GM19023 (cell line): ENCODE measurements at regions not wholly inside any gene's neighbourhood (a gene's known extent, or its start where the extent isn't known, plus 50 kb on each side); places are given as distances from the start of the nearest gene placed in this dataset.
"Not testable (repeated sequence)": the region's sequence is repeated elsewhere in the genome, so short reads cannot be mapped to it uniquely, and the experiment has no call there.

Experiments used
- ATAC-seq: cut with Tn5 transposase; IDR thresholded peaks from one replicate; pipeline ENCODE4 v1.9.1; 2021; ENCODE audit warnings: mild to moderate bottlenecking, moderate library complexity; ENCODE audit not compliant: unreplicated experiment

GRCh38 chr7:68839014-68839413 is 759.3 kb upstream of the AUTS2 start:
- ATAC-seq, result no peak

- ATAC-seq, result no peak
Measured at GRCh38 chr7:68840991-68841390, 757.3 kb upstream of the AUTS2 start.

DNA sequence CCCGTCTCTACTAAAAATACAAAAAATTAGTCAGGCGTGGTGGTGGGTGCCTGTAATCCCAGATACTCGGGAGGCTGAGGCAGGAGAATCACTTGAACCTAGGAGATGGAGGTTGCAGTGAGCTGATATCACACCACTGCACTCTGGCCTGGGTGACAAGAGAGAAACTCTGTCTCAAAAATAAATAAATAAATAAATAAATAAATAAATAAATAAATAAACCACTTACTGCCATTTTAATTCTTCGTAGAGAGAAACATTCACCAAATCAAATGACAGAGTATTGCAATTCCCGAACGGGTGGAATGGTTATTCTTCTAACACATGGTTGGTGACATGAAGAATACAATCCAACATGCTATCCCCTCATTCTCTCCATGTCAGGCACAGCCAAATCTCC is 754.3 kb upstream of the AUTS2 start:
- ATAC-seq, result not testable (repeated sequence)

DNA sequence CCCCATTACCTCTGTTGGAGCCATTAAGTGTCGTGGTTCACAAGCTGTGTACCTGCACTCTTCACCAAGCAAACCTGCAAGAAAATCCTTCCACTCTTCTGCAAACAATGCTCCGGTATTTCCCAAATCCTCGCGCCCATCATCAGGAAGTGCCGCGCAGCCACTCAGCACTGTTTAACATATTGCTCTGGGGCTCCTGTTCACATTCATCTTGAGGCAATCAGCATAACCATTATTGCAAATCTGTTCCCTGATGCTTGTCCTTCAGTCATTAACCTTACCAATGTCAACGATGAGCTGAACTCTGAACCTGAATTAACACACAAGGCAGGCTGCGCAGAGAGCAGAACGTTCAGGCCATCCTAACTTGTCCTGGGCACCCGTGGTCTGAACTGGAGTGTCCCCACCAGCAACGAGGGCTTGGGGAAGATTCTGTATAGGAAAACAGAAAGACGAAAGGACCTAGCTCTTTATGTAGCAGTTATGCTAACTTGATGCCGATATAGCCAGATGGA is 751.4 kb upstream of the AUTS2 start:
- no peak for ATAC-seq

- no peak for ATAC-seq
Measured at GRCh38 chr7:68853254-68853653, 745.0 kb upstream of the AUTS2 start.

DNA sequence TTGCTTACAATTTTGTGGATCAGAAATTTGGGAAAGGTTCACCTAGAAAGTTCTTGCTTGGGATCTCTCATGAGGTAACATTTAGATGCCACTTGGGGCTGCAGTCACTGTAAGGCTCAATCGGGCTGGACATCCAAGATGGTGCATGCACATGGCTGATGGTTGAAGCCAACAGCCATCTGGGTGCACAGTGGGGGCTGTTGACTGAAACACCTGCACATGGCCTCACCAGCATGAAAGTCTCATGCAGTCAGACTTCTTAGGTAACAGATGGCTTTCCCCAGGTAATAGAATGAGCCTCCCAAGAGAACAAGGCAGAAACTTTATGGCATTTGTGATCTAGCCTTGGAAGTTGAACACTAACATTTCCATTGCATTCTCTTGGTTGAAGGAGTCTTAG is 740.7 kb upstream of the AUTS2 start:
- no peak for ATAC-seq

- ATAC-seq, result no peak
Measured at GRCh38 chr7:68858497-68858896, 739.8 kb upstream of the AUTS2 start.

DNA sequence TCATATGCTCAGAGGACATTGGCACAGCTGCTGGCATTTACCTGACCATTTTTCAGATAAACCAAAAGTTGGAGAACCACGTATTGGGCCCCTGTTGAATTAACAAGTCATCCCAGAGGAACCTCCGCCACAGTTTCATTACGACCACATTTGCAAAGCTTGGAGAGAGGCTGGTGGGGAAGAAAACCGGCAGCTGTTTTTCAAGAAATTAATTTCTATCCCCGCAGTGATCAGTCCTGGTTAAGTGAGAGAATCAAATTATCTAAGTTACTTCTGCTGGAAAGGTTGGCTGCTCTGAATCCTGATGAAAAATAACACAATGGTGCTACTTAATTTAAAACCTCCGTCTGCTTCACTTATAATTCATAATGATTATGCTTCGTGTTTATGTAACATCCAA is 737.1 kb upstream of the AUTS2 start:
- no peak for ATAC-seq

DNA sequence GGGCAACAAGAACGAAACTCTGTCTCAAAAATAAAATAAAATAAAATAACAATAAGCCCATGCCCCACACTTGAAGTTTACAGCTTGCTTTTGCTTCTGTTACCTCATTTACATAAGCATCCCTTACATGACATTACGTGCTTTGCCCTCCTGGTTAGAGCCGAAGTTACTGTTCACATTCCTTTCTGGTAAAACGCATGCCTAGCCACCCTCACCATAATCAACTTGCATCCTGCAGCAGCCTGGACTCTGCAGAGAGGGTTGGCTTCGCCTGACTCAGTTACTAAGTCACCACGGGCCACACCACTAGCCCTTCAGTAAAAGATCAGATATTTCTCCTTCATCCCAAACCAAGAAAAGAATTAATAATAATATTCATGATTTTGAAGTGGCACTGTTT is 736.0 kb upstream of the AUTS2 start:
- ATAC-seq, result no peak

DNA sequence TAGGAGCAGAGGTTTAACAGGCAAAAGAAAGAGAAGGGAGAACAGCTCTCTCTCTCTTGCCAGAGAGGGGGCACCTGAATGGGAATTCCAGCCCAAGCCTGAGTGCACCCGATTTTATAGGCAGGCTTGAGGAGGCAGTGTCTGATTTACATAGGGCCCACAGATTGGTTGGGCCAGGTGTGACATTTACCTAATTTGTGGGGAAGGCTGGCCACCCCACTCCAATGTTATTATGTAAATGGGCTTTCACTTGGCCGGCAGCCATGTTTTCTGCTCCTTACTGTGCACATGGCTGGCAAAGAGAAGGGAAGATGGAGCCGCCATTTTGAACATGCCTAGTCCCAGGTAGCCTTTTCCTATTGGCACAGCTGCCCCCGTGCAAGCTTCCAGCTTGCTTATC is 735.5 kb upstream of the AUTS2 start:
- no peak for ATAC-seq

- ATAC-seq, result no peak
Measured at GRCh38 chr7:68865351-68866199, 732.7 kb upstream of the AUTS2 start.

- no peak for ATAC-seq
Measured at GRCh38 chr7:68866200-68866570, 732.1 kb upstream of the AUTS2 start.

GRCh38 chr7:68866721-68867120 is 731.6 kb upstream of the AUTS2 start:
- not testable (repeated sequence) for ATAC-seq

- no peak for ATAC-seq
Measured at GRCh38 chr7:68868978-68869377, 729.3 kb upstream of the AUTS2 start.

- no peak for ATAC-seq
Measured at GRCh38 chr7:68873616-68874015, 724.7 kb upstream of the AUTS2 start.

- ATAC-seq, result no peak
Measured at GRCh38 chr7:68875857-68876256, 722.4 kb upstream of the AUTS2 start.

GRCh38 chr7:68887116-68887515 is 711.2 kb upstream of the AUTS2 start:
- ATAC-seq, result not testable (repeated sequence)

DNA sequence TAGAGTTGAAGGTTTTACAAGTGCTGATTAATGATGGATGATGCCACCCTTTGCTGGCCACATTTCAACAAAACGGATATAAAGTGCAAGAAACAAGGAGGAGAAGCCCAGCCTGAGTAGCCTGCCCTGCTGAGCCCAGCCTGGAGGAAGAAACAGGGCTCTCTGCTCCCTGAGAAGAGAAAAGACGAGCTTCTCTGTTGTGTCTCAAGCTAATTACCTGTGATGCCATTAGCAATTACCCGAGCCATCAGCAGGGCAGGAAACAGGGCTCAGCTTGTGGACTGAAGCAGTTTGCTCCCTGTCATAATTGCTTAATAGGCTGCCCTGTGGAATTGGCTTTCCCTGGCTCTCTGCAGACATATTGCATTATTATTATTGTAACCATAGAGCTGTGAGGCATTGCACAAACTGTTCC is 709.3 kb upstream of the AUTS2 start:
- no peak for ATAC-seq

DNA sequence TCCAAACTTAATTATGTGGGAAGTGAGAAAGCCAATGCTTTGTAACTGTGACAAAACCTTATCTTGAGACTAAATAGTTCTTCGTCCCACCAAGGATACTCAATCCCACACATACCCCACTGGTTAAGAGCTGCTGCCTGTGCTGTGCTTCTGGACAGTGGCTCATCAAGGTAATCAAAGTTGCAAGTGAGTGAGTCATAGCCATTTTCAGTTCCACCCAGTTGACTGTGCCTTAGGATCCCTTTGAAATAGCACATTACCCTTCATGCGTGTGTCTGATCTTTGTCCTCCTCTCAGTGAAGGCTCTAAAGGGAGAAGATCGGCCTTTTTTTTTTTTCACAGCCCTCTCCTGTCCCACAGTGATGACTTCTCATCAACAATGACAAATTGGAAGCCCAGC is 706.0 kb upstream of the AUTS2 start:
- ATAC-seq, result no peak

DNA sequence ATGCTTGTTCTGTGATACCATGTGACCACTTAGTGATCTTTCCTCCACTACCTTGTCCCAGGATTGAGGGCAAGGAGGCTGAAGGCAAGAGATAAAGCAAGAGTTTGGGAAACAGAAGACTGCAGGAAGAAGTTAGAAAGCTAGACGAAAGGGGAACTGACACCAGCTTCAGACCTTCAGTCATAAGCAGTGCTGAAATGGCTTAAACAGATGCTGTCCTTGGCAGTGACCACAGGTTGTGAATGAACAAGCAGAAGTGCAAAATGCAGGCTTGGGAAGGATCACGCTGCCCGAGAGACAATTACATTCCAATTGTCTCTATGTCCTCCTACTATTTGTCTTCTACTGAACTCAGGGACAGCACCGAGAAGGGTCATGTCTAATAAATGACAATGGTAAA is 704.9 kb upstream of the AUTS2 start:
- no peak for ATAC-seq

DNA sequence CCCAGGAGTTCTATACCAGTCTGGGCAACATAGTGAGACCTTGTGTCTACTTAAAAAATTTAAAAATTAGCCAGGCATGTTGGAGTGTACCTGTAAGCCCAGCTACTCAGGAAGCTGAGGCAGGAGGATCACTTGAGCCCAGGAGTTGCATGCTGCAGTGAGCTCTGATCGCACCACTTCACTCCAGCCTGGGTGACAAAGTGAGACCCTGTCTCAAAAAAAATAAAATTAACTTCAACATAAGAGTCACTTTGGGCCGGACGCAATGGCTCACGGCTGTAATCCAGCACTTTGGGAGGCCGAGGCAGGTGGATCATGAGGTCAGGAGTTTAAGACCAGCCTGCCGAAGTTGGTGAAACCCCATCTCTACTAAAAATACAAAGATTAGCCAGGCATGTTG is 699.1 kb upstream of the AUTS2 start:
- ATAC-seq, result not testable (repeated sequence)

- ATAC-seq, result no peak
Measured at GRCh38 chr7:68900096-68900495, 698.2 kb upstream of the AUTS2 start.

- ATAC-seq, result no peak
Measured at GRCh38 chr7:68904630-68905029, 693.6 kb upstream of the AUTS2 start.
